A673 (cell line): ENCODE measurements at regions not wholly inside any gene's neighbourhood (a gene's known extent, or its start where the extent isn't known, plus 50 kb on each side); places are given as distances from the start of the nearest gene placed in this dataset.

Experiments used
- BruUV-seq: library from RNA; stranded (reverse); fragments of 400-500 nt; replicated peaks from 2 replicates; lab custom pipeline; 2021; lab: Mats Ljungman, UMichigan
- CTCF ChIA-PET: fragments of 300-600 bp; sonication (Branson Sonifier 250); formaldehyde crosslinking; loops from one replicate; lab custom pipeline; 2022; ENCODE audit warnings: antibody characterized with exemption; lab: Charles Lee
- POLR2A ChIA-PET: fragments of 300-600 bp; sonication (Branson Sonifier 250); formaldehyde crosslinking; loops from one replicate; lab custom pipeline; 2022; ENCODE audit warnings: antibody characterized with exemption; ENCODE audit not compliant: low non-redundant PET; lab: Charles Lee
- DNase-seq: peaks from one replicate; pipeline ENCODE4 v3.0.0-alpha.2; 2015; ENCODE audit warnings: low spot score
- H3K27ac ChIP-seq: fragments of 200-600 bp; sonication (generic); 2 replicates; pipeline ENCODE4 v1.5.1; 2016; ENCODE audit warnings: mixed run types, low read depth, mild to moderate bottlenecking, mixed read lengths, antibody characterized with exemption, low read length; ENCODE audit not compliant: poor library complexity, severe bottlenecking
- H3K27me3 ChIP-seq: fragments of 200-600 bp; sonication (generic); replicated peaks from 2 replicates; pipeline ENCODE4 v1.6.1; 2017; ENCODE audit warnings: mixed run types, low read depth, mild to moderate bottlenecking, mixed read lengths, antibody characterized with exemption, low read length; ENCODE audit not compliant: insufficient read depth, poor library complexity
- H3K36me3 ChIP-seq: fragments of 200-600 bp; sonication (generic); 2 replicates; pipeline ENCODE4 v1.6.1; 2016; ENCODE audit warnings: mixed run types, mild to moderate bottlenecking, mixed read lengths, antibody characterized with exemption, low read length; ENCODE audit not compliant: insufficient read depth, poor library complexity, severe bottlenecking
- H3K4me1 ChIP-seq: fragments of 200-600 bp; sonication (generic); 2 replicates; pipeline ENCODE4 v1.6.1; 2017; ENCODE audit warnings: mixed run types, mild to moderate bottlenecking, mixed read lengths, antibody characterized with exemption, low read length; ENCODE audit not compliant: insufficient read depth, poor library complexity, severe bottlenecking
- H3K4me3 ChIP-seq: fragments of 200-600 bp; sonication (generic); 2 replicates; pipeline ENCODE4 v1.5.1; 2016; ENCODE audit warnings: low read depth, mixed run types, mild to moderate bottlenecking, mixed read lengths, low read length; ENCODE audit not compliant: poor library complexity, severe bottlenecking
- H3K9me3 ChIP-seq: fragments of 200-600 bp; sonication (generic); 2 replicates; pipeline ENCODE4 v1.6.1; 2016; ENCODE audit warnings: mixed run types, low read depth, mild to moderate bottlenecking, mixed read lengths, antibody characterized with exemption, low read length; ENCODE audit not compliant: poor library complexity, severe bottlenecking
- CTCF ChIP-seq: fragments of 300-800, 200-600 bp; sonication (generic); conservative IDR thresholded peaks from 2 replicates; pipeline ENCODE4 v1.5.1; 2017; ENCODE audit warnings: low read depth, mild to moderate bottlenecking, antibody characterized with exemption, low read length, moderate library complexity, mixed read lengths
- EZH2 ChIP-seq: fragments of 200-600 bp; sonication (generic); IDR thresholded peaks from 2 replicates; pipeline ENCODE4 v1.6.1; 2017; ENCODE audit warnings: borderline replicate concordance, low read depth, mild to moderate bottlenecking, mixed read lengths, antibody characterized with exemption, low read length; ENCODE audit not compliant: poor library complexity, severe bottlenecking
- intact Hi-C: fragments of 100-400 bp; cut with micrococcal nuclease; formaldehyde crosslinking; loops from one replicate; pipeline ENCODE4 v1.10.0; 2022; ENCODE audit not compliant: unreplicated experiment

- H3K4me1 ChIP-seq, result no peaks in the 10 kb centered on the region
These were observed 140.6 kb downstream of the ETNK1 start for GRCh38 chr12:22765421-22766130.

GRCh38 chr12:22766911-22767420 is 142.0 kb downstream of the ETNK1 start:
- H3K36me3 ChIP-seq, result no peaks in the 10 kb centered on the region
- intact Hi-C loops, result no loop called here
- DNase-seq, result no peak
- POLR2A ChIA-PET, result no interaction called here
- CTCF ChIA-PET, result no interaction called here
- TF ChIP-seq EZH2 (no peak), CTCF (no peak)
- no TSS peak for BruUV-seq
- no peaks in the 10 kb centered on the region for H3K27me3 ChIP-seq
- no peaks in the 10 kb centered on the region for H3K9me3 ChIP-seq
- H3K4me1 ChIP-seq, result no peaks in the 10 kb centered on the region
- H3K4me3 ChIP-seq, result no peak overlapping the region
- no peak overlapping the region for H3K27ac ChIP-seq

More at GRCh38 chr12:22765421-22766130, 140.6 kb downstream of the ETNK1 start:
- Histone ChIP-seq H3K9me3 (no peaks in the 10 kb centered on the region), H3K27ac (no peak overlapping the region), H3K27me3 (no peaks in the 10 kb centered on the region), H3K36me3 (no peaks in the 10 kb centered on the region), H3K4me3 (no peak overlapping the region)
- no TSS peak for BruUV-seq
- no peak for DNase-seq
- no peak for TF ChIP-seq CTCF
- intact Hi-C loops, result no loop called here
- CTCF ChIA-PET, result no interaction called here
- POLR2A ChIA-PET, result no interaction called here

- H3K27ac ChIP-seq, result no peak overlapping the region
- intact Hi-C loops, result no loop called here
- no peaks in the 10 kb centered on the region for H3K4me1 ChIP-seq
- no peaks in the 10 kb centered on the region for H3K27me3 ChIP-seq
- ChIA-PET POLR2A (no interaction called here), CTCF (no interaction called here)
- TF ChIP-seq EZH2 (no peak), CTCF (no peak)
- no peaks in the 10 kb centered on the region for H3K9me3 ChIP-seq
- no peak for DNase-seq
- no peaks in the 10 kb centered on the region for H3K36me3 ChIP-seq
- no peak overlapping the region for H3K4me3 ChIP-seq
- BruUV-seq, result no TSS peak
These were observed 156.4 kb downstream of the ETNK1 start for GRCh38 chr12:22781339-22781738.
